ENCODE measurements at regions not wholly inside any gene's neighbourhood (a gene's known extent, or its start where the extent isn't known, plus 50 kb on each side); places are given as distances from the start of the nearest gene placed in this dataset.
"Not testable (repeated sequence)": the region's sequence is repeated elsewhere in the genome, so short reads cannot be mapped to it uniquely, and the experiment has no call there.

- not testable (repeated sequence) for DNase-seq
Measured at GRCh38 chr16:29257419-29258336, 148.8 kb downstream of the NPIPB11 start.

GRCh38 chr16:29256501-29256981 lies 150.0 kb downstream of the NPIPB11 start:
- DNase-seq, result no peak

GRCh38 chr16:29255957-29256356 lies 150.6 kb downstream of the NPIPB11 start:
- DNase-seq, result not testable (repeated sequence)

- DNase-seq, result not testable (repeated sequence)
Measured at GRCh38 chr16:29255496-29255796, 151.1 kb downstream of the NPIPB11 start.

GRCh38 chr16:29254676-29255495 lies 151.6 kb downstream of the NPIPB11 start:
- no peak for DNase-seq

GRCh38 chr16:29253716-29254590 lies 152.6 kb downstream of the NPIPB11 start:
- not testable (repeated sequence) for DNase-seq

- DNase-seq, result not testable (repeated sequence)
Measured at GRCh38 chr16:29253066-29253590, 153.4 kb downstream of the NPIPB11 start.

GRCh38 chr16:29252311-29252710 lies 154.2 kb downstream of the NPIPB11 start:
- DNase-seq, result not testable (repeated sequence)

- DNase-seq, result not testable (repeated sequence)
Measured at GRCh38 chr16:29251571-29252011, 154.9 kb downstream of the NPIPB11 start.

- DNase-seq, result not testable (repeated sequence)
Measured at GRCh38 chr16:29250923-29251434, 155.5 kb downstream of the NPIPB11 start.

GRCh38 chr16:29250469-29250868 lies 156.0 kb downstream of the NPIPB11 start:
- not testable (repeated sequence) for DNase-seq

GRCh38 chr16:29248940-29249318 lies 157.6 kb downstream of the NPIPB11 start:
- not testable (repeated sequence) for DNase-seq

- DNase-seq, result not testable (repeated sequence)
Measured at GRCh38 chr16:29248306-29248939, 158.1 kb downstream of the NPIPB11 start.

GRCh38 chr16:29246091-29246490 lies 160.4 kb downstream of the NPIPB11 start:
- not testable (repeated sequence) for DNase-seq

GRCh38 chr16:29237971-29238370 lies 168.5 kb downstream of the NPIPB11 start:
- DNase-seq, result no peak

- not testable (repeated sequence) for DNase-seq
Measured at GRCh38 chr16:29237495-29237894, 169.0 kb downstream of the NPIPB11 start.

- DNase-seq, result not testable (repeated sequence)
Measured at GRCh38 chr16:29237023-29237422, 169.5 kb downstream of the NPIPB11 start.

GRCh38 chr16:29235836-29236370 lies 170.6 kb downstream of the NPIPB11 start:
- not testable (repeated sequence) for DNase-seq

GRCh38 chr16:29234536-29235275 lies 171.8 kb downstream of the NPIPB11 start:
- not testable (repeated sequence) for DNase-seq

- not testable (repeated sequence) for DNase-seq
Measured at GRCh38 chr16:29233705-29234404, 172.7 kb downstream of the NPIPB11 start.

Measured in KG1 (cell line).